ENCODE measurements at regions not wholly inside any gene's neighbourhood (a gene's known extent, or its start where the extent isn't known, plus 50 kb on each side); places are given as distances from the start of the nearest gene placed in this dataset.

GRCh38 chr18:34544930-34545329 is 165.2 kb upstream of the DTNA start:
- Histone ChIP-seq H3K36me3 (no peaks in the 10 kb centered on the region), H3K9me3 (no peaks in the 10 kb centered on the region), H3K4me3 (no peak overlapping the region), H3K4me1 (no peaks in the 10 kb centered on the region), H3K27me3 (no peaks in the 10 kb centered on the region), H3K27ac (no peak overlapping the region)
- TF ChIP-seq POLR2A (IDR thresholded peaks at IDR 0.05): no peak
- intact Hi-C loops (cut with DNase I; ENCODE audit: low total_unique reads): no loop called here
- no peak for DNase-seq

- Histone ChIP-seq H3K9me3 (no peaks in the 10 kb centered on the region), H3K27me3 (no peaks in the 10 kb centered on the region), H3K27ac (no peak overlapping the region), H3K36me3 (no peaks in the 10 kb centered on the region), H3K4me1 (no peaks in the 10 kb centered on the region), H3K4me3 (no peak overlapping the region)
- intact Hi-C loops (cut with DNase I; ENCODE audit: low total_unique reads): no loop called here
- DNase-seq: no peak
- TF ChIP-seq CTCF (IDR thresholded peaks at IDR 0.05) (no peak), POLR2A (IDR thresholded peaks at IDR 0.05) (no peak)
Measured at GRCh38 chr18:34548120-34548972, 161.8 kb upstream of the DTNA start.

- TF ChIP-seq POLR2A (IDR thresholded peaks at IDR 0.05): no peak
- TF ChIP-seq CTCF (IDR thresholded peaks at IDR 0.05): no peak
- DNase-seq: no peak
- Histone ChIP-seq H3K4me1 (no peaks in the 10 kb centered on the region), H3K27ac (no peak overlapping the region), H3K36me3 (no peaks in the 10 kb centered on the region), H3K4me3 (no peak overlapping the region), H3K9me3 (no peaks in the 10 kb centered on the region), H3K27me3 (no peaks in the 10 kb centered on the region)
- intact Hi-C loops (cut with DNase I; ENCODE audit: low total_unique reads): no loop called here
Measured at GRCh38 chr18:34548973-34549294, 161.2 kb upstream of the DTNA start.

- no peak for DNase-seq
- H3K27ac ChIP-seq: no peak overlapping the region
- no peaks in the 10 kb centered on the region for H3K4me1 ChIP-seq
- intact Hi-C loops (cut with DNase I; ENCODE audit: low total_unique reads): no loop called here
- H3K36me3 ChIP-seq: no peaks in the 10 kb centered on the region
- H3K4me3 ChIP-seq: no peak overlapping the region
- no peaks in the 10 kb centered on the region for H3K9me3 ChIP-seq
- TF ChIP-seq POLR2A (IDR thresholded peaks at IDR 0.05): no peak
- TF ChIP-seq CTCF (IDR thresholded peaks at IDR 0.05): no peak
- no peaks in the 10 kb centered on the region for H3K27me3 ChIP-seq
Measured at GRCh38 chr18:34549367-34549766, 160.7 kb upstream of the DTNA start.

- Histone ChIP-seq H3K4me3 (no peak overlapping the region), H3K9me3 (no peaks in the 10 kb centered on the region), H3K27me3 (no peaks in the 10 kb centered on the region), H3K27ac (no peak overlapping the region), H3K36me3 (no peaks in the 10 kb centered on the region), H3K4me1 (no peaks in the 10 kb centered on the region)
- DNase-seq: no peak
- intact Hi-C loops (cut with DNase I; ENCODE audit: low total_unique reads): no loop called here
- TF ChIP-seq CTCF (IDR thresholded peaks at IDR 0.05): no peak
- TF ChIP-seq POLR2A (IDR thresholded peaks at IDR 0.05): no peak
Measured at GRCh38 chr18:34550156-34550555, 159.9 kb upstream of the DTNA start.

Measured in uterus (tissue), 3 donors.